ENCODE measurements at regions not wholly inside any gene's neighbourhood (a gene's known extent, or its start where the extent isn't known, plus 50 kb on each side); places are given as distances from the start of the nearest gene placed in this dataset.

DNA sequence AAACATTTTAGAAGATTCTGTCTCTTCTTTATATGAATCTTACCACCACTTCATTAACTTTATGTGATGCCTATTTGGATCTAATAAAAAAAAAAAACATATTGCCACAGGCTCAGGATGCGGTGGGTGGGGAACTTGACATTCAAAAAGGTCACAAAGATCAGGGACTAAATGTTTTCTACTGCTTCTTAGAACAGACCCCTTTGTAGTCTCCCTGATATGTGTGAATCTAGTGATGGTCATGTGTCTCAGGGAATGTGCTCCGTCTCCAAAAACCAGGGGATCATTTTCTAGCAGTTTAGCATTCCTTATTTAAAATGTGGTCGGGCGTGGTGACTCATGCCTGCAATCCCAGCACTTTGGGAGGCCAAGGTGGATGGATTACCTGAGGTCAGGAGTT lies 807.8 kb upstream of the CHAC2 start:
- TF ChIP-seq, protein P1, sequence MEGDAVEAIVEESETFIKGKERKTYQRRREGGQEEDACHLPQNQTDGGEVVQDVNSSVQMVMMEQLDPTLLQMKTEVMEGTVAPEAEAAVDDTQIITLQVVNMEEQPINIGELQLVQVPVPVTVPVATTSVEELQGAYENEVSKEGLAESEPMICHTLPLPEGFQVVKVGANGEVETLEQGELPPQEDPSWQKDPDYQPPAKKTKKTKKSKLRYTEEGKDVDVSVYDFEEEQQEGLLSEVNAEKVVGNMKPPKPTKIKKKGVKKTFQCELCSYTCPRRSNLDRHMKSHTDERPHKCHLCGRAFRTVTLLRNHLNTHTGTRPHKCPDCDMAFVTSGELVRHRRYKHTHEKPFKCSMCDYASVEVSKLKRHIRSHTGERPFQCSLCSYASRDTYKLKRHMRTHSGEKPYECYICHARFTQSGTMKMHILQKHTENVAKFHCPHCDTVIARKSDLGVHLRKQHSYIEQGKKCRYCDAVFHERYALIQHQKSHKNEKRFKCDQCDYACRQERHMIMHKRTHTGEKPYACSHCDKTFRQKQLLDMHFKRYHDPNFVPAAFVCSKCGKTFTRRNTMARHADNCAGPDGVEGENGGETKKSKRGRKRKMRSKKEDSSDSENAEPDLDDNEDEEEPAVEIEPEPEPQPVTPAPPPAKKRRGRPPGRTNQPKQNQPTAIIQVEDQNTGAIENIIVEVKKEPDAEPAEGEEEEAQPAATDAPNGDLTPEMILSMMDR (IDR thresholded peaks at IDR 0.05) = no peak
- TF ChIP-seq POLR2A (IDR thresholded peaks at IDR 0.05) = no peak
